GM10266 (cell line): ENCODE measurements at regions not wholly inside any gene's neighbourhood (a gene's known extent, or its start where the extent isn't known, plus 50 kb on each side); places are given as distances from the start of the nearest gene placed in this dataset.

Experiments used
- DNase-seq: peaks from one replicate; pipeline ENCODE4 v3.0.0; 2012; ENCODE audit errors: extremely low spot score
- TF ChIP-seq, protein P1 (sequence below): IDR thresholded peaks from 2 replicates; pipeline ENCODE4 v1.5.1; 2012; ENCODE audit warnings: mild to moderate bottlenecking, low read depth; ENCODE audit not compliant: control insufficient read depth, insufficient read depth; ENCODE audit errors: missing control alignments

DNA sequence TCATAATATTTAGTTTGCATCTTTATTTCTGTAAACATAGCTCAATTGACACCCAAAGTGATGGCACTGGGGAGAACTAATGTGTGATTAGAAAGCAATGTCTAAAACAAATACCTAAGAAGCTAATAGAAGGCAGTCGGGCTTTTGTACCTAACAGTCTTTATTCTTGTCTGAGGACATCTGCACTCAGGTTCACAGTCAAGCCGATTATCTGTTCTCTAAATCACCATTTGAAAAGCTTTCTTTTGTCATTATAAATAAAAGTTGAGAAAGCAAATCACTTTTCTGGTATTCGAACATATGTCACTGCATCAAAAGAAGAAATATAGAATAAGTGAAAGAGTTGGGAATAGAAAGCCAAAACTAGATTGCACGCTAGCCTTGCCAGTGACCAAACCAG is 2037.9 kb upstream of the TENM3 start:
- DNase-seq: no peak
- TF ChIP-seq, protein P1, sequence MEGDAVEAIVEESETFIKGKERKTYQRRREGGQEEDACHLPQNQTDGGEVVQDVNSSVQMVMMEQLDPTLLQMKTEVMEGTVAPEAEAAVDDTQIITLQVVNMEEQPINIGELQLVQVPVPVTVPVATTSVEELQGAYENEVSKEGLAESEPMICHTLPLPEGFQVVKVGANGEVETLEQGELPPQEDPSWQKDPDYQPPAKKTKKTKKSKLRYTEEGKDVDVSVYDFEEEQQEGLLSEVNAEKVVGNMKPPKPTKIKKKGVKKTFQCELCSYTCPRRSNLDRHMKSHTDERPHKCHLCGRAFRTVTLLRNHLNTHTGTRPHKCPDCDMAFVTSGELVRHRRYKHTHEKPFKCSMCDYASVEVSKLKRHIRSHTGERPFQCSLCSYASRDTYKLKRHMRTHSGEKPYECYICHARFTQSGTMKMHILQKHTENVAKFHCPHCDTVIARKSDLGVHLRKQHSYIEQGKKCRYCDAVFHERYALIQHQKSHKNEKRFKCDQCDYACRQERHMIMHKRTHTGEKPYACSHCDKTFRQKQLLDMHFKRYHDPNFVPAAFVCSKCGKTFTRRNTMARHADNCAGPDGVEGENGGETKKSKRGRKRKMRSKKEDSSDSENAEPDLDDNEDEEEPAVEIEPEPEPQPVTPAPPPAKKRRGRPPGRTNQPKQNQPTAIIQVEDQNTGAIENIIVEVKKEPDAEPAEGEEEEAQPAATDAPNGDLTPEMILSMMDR: no peak

DNA sequence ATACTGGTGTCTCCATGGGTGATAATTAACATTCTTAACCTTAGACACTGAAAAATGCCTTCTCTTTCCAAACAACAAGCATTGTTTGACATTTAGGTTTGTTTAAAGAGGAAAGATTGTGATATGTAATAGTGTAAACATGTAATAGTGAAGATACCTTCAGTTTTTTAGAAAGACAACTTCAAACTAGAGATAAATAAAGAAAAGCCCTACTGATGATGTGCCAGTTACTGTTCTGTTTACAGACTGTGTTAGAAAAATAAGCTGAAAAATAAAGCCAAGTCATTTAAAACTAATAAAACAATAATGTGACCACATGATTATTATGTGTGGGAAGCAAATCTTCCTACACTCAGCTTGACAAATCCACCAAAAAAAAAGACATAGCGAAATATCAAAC is 2035.3 kb upstream of the TENM3 start:
- TF ChIP-seq, protein P1: no peak
- DNase-seq: no peak

DNA sequence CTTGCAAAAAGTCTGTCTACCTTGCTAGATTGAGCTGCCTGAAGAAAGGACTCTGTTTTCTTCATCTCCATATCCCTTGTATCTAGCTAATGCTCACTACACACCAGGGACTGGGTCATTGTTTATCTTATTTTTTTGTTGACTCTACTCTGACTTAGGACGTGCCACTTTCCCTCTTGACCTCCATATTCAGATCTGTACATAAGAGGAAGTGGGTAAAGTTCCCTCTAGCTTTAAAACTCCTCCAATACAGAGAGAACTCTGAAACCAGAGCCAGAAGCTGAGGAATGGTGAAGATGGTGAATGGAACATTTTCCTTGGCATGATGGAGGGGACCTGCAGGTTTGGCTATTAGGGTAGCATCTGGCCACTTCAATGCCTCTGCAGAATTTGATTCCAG is 2026.1 kb upstream of the TENM3 start:
- TF ChIP-seq, protein P1: no peak
- no peak for DNase-seq

DNA sequence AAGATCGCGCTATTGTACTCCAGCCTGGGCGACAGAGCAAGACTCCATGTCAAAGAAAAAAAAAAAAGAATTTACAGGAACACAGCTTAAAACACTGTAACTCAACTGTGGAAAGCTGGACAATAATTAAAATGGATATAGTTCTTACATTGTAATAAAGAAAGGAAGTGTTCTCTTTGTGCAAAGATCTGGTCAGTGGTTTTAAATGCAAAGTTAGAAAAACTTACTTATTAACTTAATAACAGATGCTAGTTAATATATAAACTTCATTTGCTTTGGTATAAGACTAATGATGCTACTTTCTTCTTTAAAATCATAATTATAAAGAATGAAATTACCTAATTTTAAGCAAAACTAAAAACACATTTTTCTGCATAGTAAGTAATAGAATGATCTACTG is 2024.1 kb upstream of the TENM3 start:
- TF ChIP-seq, protein P1: no peak
- DNase-seq: no peak

DNA sequence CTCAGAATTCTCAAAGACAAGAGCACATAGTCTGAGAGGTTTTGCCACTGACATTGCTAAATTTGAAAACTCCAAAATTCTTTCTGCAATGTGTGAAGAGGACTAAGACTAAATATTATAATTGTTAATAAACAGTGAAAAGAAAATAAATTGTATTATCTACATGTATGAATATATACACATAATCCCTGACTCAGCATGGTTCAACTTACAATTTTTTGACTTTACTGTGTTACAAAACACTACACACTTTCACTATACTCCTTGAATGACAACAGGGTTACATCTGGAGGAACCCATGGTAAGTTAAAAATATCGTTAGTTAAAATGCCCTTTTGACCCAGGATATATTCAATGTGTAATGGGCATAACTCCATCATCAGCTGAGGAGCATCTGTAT is 2017.2 kb upstream of the TENM3 start:
- DNase-seq: no peak
- TF ChIP-seq, protein P1: no peak

DNA sequence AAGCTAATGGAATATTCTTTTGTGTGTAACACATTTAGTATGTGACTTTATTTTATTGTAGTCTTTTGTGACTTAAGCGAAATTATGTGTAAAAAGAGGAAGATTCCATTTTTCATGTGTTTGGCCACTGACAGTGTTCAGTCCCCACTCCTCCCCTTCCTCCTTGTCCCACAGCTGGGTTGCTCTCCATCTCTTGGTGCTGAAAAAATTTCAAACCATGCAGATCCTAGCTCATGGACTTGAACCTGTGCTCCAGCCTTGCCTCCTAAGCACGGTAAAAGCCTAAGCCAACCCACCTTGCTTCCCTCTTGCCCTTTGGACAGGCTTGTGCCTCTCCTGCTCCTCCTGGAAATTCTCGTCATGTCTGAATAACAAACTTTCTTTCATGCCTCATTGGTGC is 2008.5 kb upstream of the TENM3 start:
- no peak for DNase-seq
- TF ChIP-seq, protein P1: no peak

DNA sequence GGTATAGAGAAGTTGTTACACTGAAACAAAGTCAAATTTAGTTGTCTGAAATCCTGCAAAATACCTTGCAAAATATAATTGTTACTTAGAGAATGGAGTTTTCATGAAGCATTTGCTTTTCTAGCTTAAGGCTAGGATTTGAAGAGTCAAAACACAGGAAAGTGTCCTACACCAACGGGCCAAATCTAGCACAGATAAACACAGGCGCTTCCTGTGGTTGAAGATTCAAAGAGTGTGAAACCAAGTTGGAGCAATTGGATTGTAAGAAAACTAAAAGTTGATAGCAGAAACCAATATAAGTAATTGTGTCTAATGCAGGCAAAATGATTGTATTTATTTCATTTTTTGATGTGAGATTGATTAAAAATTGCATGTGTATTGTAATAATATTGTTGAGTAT is 2002.5 kb upstream of the TENM3 start:
- TF ChIP-seq, protein P1: no peak
- no peak for DNase-seq
